A204.1 (cell line): ENCODE measurements at regions not wholly inside any gene's neighbourhood (a gene's known extent, or its start where the extent isn't known, plus 50 kb on each side); places are given as distances from the start of the nearest gene placed in this dataset.
"Not testable (repeated sequence)": the region's sequence is repeated elsewhere in the genome, so short reads cannot be mapped to it uniquely, and the experiment has no call there.

Source experiments
- FAIRE-seq: peaks from 2 replicates; lab custom pipeline; 2012; peaks lifted over from hg19 to GRCh38; lab: Jason Lieb, UNC

DNA sequence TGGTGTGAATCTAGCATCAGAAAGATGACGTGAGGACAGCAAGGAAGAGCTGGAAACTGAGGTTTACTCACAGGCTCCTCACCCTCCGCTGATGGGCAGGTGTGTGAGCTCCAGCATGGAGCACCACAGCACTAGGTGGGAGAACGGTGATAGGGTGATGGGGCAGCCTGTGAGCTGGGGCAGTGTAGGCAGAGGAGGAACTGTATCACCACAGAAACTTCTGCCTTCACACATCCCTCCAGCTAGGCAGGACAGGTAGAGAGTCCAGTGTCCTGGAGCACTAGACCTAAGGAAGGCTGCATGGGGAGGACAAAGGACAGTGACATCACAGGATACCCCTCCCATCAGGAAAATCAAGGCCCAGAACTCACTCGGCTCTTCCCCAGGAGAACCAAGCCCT, 241.8 kb upstream of the PRSS58 start:
- FAIRE-seq = no peak

- FAIRE-seq = no peak
Measured at GRCh38 chr7:142498364-142498763, 240.5 kb upstream of the PRSS58 start.

- FAIRE-seq = peak; percentile 11
Measured at GRCh38 chr7:142496545-142496991, 238.7 kb upstream of the PRSS58 start.

DNA sequence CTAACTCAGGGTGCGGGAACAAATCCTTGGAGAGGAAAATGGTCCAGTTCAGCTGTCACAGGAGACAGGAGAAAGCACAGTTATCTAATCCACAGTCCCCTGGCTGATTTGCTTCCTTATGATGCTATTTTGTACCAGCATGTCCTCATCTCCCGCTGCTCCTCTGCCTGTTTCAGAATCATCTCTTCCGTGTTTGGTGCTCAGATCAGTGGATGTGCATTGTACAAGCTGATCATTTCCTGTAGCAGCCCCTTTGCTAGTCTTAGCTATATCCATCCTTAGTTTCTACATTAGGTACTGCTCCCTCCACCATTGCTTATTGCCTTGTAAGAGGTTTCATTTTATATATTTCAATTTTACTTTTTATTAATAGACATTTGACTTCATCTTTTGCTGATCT, 238.0 kb upstream of the PRSS58 start:
- not testable (repeated sequence) for FAIRE-seq

DNA sequence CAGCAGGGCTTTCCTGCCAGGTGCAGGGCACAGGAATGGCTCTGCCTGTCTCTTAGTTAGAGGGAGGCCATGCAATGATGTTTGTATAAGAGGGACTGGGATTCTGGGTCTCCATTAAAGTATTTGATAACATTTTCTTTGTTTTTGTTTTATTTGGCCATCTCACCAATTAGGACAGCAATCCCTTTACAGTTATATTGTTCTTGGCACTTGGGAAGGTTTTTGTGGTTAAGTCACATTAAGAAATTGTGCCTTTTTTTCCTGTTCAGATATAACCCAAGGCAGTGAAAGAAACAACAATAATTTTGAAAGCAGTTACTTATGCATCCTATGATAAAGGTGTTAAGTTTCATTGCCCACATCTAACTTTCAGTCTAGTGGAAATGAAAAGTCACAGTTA, 237.4 kb upstream of the PRSS58 start:
- FAIRE-seq = not testable (repeated sequence)

DNA sequence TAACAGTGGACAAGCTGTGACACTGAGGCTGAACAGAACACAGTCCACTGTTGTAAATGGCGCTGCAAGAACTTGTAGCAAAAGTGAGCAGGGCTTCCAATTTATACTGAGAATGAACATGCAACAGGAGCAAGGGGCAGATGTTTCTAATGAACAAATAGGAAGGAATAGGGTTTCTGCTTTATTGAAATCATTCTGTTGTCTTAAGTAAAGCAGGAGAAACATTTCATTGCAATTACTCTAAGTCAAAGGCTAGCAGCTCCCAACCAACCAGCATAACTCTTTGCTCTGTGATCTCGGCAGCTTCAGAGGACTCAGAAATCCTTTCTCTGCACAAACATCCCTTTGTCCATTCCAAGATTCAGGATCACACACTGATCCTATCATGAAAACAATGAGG, 236.2 kb upstream of the PRSS58 start:
- FAIRE-seq = no peak

GRCh38 chr7:142488842-142489241, 231.0 kb upstream of the PRSS58 start:
- no peak for FAIRE-seq

- FAIRE-seq = no peak
Measured at GRCh38 chr7:142488036-142488633, 230.3 kb upstream of the PRSS58 start.

DNA sequence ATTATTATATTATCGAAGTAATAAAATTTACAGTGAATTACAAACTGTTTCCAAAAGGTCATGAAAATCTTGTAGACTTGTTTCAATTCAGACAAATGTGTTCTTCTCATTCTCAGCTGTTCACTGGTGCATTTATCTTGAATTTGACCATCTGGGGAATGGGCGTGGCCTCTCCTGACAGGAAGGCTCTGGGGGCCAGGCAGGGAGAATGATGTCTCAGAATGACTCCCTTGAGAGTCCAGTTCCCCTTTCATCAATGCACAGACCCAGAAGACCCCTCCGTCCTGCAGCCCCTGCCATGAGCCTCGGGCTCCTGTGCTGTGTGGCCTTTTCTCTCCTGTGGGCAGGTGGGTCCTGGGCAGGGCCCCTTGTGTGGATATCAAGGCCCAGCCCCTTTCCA, 229.7 kb upstream of the PRSS58 start:
- FAIRE-seq = not testable (repeated sequence)

DNA sequence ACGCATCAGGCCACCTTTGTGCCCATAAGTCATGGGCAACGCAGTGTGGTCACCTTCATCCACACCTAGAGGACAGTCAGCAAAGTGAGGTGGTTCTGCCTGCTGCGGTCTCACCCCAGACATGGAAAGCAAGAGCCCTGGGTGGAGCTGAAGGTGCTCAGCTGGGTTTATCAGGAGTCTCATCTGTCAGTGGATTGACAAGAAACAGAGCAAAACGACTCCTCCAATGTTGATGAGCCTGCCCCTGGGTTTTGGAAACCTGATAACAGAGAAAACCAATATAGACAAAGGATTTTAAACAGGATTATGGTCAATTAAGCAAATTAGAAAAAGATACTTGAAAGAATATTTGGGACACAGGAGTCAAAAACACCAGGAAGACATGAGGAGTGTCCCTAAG, 229.3 kb upstream of the PRSS58 start:
- no peak for FAIRE-seq

DNA sequence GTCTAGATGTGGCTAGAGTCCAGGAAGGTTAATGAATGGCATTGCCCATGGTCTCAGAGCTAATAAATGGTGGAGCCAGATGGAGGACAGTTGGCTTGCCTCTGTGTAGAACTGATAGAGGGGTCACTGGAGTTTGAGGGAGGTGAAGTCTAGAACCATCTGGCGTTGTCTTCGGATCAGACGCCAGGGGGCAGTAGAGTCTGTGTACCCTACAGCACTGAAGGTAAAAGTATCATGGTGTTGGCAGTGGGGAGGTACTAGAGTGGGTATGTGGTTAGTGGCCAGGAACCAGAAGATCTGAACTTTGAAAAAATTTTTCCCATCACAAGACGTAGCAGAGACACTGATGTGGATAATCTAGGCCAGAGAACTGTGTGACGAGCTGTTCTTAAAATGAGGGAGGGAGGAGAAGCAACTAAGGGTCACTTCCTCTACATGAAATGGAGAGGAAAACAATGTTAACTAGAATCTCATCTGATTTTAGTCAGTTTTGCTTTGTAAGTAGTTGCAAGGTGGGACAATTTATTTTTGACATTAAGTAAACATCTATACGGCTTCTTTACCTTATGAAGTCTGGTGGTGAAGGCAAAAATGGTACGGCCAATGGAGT, 227.9 kb upstream of the PRSS58 start:
- FAIRE-seq = no peak

GRCh38 chr7:142483659-142484317, 225.9 kb upstream of the PRSS58 start:
- FAIRE-seq = no peak

DNA sequence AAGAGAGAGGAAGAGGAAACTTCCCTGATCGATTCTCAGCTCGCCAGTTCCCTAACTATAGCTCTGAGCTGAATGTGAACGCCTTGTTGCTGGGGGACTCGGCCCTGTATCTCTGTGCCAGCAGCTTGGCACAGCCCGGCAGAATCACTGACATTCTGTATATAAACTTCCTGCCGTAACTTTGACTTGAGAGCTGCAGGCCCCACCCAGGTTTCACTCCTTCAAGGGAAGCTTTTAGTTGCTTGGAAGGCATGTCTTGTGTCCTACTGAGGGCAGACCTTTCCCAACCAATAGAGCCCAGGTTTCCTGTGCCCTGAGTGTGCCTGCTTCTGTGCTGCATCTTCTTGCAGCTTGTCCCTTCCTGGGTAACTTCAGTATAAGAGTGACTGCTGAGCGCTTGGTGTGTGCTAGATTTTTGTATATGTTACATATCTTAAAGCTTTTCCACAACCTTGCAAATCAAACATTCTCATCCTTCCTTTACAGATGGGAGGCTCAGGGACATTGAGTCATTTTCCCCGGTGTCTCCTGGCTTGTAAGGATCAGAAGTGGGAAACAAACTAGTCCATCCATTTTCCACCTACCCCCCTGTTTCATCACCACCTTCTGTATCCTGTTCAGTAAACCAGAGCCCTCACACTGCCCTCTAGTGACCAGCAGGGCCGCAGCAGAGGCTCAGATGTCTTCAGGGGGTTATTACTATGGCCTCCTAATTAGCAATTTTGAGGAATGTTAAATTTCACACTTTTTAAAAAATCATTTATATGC, 225.2 kb upstream of the PRSS58 start:
- FAIRE-seq = no peak

DNA sequence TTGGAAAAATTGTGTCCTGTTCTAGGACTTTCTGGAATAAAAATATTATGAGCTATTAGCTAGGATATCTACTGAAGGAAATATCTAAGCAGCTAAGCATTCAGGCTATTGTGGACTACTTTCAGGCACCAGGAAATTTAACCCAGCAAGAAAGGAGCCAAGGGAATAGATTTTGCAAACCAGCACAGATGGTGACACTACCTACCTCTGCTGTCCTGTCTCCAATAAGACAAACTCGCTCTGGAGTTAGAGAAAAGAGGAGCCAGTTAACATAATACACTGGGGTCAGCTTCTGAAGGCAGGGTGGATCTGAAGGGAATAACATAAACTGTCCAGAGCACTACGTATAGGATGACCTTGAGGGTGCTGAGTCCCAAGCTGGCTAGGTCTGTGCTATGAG, 223.7 kb upstream of the PRSS58 start:
- no peak for FAIRE-seq

DNA sequence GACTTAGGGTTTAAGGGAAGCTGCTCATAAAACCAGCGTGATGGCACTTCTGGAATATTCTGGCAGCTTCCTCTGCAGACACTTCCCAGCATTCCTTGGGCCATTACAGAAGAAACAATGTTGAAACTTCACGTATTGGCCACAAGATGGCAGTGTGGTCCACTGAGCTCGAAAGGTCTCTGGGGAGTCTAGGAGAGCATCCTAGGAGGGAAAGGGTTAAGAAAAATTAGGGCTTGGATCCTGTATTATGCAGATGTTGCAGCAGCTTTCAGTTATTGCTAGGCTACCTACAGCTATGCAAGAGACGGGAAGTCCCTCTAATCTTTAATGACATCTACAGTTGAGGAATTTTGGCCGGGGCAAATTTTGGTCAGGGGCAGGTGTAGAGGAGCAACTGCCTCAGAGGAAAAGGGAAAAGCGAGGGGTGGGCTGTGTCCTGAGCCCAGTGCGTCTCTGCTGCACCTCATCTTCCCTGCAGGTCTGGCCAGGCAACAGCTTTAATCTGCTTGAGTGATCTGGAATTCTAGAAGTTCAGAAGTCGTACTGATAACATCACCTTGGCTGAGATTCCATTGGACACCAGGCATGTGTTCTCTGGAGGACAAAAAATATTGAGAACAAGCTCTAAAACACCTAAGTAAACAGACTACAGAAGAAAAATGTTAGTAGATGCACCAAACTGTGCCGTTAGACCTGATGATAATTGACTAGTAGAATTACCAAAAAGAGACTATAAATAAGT, 220.8 kb upstream of the PRSS58 start:
- FAIRE-seq = no peak

- not testable (repeated sequence) for FAIRE-seq
Measured at GRCh38 chr7:142477801-142478200, 219.9 kb upstream of the PRSS58 start.

DNA sequence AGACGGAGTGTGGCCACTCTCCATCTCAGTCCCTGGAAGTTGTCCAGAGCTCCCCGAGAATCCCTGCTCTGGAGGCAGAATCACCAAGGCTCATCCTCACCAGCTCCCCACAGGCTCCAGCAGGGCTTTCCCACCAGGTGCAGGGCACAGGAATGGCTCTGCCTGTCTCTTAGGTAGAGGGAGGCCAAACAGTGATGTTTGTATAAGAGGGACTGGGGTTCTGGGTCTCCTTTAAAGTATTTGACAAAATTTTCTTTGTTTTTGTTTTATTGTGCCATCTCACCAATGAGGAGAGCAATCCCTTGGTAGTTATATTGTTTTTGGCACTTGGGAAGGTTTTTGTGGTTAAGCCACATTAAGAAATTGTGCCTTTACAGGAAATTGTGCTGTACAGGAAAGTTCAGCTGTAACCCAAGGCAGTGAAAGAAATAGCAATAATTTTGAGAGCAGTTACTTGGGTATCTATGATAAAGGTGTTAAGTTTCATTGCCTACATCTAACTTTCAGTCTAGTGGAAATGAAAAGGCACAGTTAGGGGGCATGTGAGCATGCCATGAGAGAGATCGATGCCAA, 219.3 kb upstream of the PRSS58 start:
- FAIRE-seq = no peak

- FAIRE-seq = no peak
Measured at GRCh38 chr7:142476077-142476476, 218.2 kb upstream of the PRSS58 start.

DNA sequence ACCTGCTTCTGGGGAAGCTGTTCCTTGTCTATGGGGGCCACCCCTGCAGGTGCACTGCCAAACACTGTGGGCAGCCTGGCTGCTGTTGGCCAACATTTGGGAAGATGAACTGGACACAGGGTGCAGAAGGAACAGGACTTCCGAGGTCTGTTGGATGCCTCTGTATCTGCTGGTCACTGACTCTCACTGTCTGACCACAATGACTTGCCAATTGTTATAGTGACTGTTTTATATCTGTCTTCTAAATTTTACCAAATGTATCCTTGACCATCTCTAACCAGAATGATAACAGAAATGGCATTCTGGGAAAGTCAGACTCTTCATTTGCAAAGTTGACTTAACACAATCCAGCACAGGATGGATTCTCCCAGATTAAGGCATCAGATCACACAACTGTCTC, 214.0 kb upstream of the PRSS58 start:
- no peak for FAIRE-seq

DNA sequence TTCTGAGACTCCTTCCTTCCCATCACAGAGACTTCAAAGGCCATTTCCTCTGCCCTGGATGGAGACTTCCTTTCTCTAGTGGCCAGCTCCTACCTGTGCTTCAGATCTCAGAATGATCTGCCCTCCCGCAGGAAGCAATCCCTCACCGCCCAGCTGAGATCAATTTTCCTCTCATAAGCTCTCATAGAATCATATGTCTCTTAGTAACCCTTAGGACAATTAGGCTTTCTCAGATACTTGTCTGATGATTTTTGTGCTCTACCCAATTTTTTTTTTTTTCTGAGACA, 212.6 kb upstream of the PRSS58 start:
- FAIRE-seq = no peak

DNA sequence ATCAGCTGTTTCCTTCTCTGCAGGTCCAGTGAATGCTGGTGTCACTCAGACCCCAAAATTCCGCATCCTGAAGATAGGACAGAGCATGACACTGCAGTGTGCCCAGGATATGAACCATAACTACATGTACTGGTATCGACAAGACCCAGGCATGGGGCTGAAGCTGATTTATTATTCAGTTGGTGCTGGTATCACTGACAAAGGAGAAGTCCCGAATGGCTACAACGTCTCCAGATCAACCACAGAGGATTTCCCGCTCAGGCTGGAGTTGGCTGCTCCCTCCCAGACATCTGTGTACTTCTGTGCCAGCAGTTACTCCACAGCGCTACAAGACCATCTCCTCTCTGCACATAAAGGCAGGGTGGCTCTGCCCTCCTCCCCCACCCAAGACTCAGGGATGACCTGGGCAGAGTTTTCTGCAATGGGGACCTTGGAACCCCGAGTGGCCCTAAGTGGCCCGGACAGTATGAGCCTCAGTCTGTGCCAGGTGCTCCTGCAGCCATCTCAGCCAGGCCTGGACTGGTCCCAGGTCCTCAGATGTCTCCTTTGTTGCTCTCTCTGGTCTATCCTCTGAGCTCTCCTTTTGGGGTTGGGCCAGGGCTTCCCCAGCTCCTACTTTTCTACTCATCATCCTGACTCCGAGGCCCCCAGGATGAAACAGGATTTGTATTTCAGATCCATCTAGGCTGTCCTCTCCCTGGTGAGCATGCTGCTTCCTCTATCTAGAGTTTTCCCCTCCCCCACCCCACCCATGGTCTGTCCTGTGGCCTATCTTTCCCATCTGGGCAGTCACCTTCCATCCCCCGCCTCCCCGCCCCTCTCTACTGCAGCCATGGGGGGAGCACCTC, 212.1 kb upstream of the PRSS58 start:
- FAIRE-seq = no peak
